HG02884 (cell line): ENCODE measurements at regions not wholly inside any gene's neighbourhood (a gene's known extent, or its start where the extent isn't known, plus 50 kb on each side); places are given as distances from the start of the nearest gene placed in this dataset.
"Not testable (repeated sequence)": the region's sequence is repeated elsewhere in the genome, so short reads cannot be mapped to it uniquely, and the experiment has no call there.

Experiments
- ATAC-seq: cut with Tn5 transposase; IDR thresholded peaks from one replicate; pipeline ENCODE4 v1.9.1; 2021; ENCODE audit warnings: mild to moderate bottlenecking, moderate library complexity; ENCODE audit not compliant: unreplicated experiment

DNA sequence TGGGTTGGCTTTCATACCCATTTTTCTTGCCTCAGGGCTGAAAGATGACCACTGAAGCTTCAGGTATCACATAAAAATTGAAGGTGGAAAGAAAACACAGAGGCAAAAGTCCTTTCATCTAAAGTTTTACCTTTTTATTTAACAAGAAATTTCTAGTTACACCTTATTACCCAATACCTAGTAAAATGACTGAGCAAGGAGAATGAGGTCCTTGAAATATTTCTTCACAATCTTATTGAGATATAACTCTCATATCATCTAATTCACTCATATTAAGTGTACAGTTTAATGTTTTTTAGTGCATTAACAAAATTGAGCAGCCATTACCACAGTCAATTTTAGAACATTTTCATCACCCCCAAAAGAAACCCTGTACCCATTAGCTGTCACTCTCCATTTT, 112.9 kb upstream of the ADTRP start:
- ATAC-seq = no peak

DNA sequence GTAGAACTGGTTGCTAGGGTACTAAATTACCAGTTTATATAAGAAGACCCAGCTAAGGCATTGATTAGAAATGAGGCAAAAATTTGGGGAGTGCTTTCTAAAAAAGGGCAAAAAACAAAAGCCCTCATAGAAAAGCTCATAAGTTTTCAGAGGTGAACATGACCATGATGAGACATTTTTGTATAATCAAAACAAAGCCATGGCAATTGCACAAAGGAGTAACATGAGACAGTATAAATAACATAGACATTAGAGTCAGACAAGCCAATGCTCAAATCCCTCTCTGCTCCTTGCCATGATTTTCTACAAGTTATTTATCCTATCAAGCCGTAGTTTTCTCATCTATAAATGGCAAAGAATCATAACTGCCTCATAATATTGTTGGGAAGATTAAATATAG, 112.2 kb upstream of the ADTRP start:
- ATAC-seq = no peak

- ATAC-seq = no peak
Observed at GRCh38 chr6:11890209-11890608, 111.6 kb upstream of the ADTRP start.

GRCh38 chr6:11889572-11889971, 111.0 kb upstream of the ADTRP start:
- ATAC-seq = no peak

GRCh38 chr6:11888727-11889126, 110.1 kb upstream of the ADTRP start:
- ATAC-seq = no peak

- ATAC-seq = no peak
Observed at GRCh38 chr6:11885159-11885558, 106.6 kb upstream of the ADTRP start.

DNA sequence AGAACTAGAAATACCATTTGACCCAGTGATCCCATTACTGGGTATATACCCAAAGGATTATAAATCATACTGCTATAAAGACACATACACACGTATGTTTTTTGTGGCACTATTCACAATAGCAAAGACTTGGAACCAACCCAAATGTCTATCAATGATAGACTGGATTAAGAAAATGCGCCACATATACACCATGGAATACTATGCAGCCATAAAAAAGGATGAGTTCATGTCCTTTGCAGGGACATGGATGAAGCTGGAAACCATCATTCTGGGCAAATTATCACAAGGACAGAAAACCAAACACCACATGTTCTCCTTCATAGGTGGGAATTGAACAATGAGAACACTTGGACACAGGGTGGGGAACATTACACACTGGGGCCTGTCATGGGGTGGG, 104.9 kb upstream of the ADTRP start:
- ATAC-seq = not testable (repeated sequence)

- not testable (repeated sequence) for ATAC-seq
Observed at GRCh38 chr6:11880156-11880555, 101.6 kb upstream of the ADTRP start.

GRCh38 chr6:11878735-11879134, 100.1 kb upstream of the ADTRP start:
- no peak for ATAC-seq

DNA sequence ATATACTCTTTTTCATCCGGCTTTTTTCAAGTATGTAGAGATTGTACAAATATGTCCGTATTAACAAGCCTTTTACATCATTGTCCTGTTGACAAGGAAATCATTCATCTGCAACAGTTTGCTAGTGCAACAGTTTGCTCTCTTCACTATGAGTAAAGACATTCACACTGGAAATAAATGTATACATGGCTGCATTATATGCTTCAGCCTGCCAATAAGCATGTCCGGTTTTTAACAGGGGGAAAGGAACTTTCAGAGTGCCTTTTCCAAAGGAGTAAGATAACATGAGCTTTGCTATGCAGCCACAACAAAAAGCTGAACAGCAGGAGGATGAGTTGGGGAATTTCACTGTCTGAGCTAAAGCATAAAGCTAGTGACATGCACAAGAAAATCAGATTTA, 99.4 kb upstream of the ADTRP start:
- ATAC-seq = no peak

DNA sequence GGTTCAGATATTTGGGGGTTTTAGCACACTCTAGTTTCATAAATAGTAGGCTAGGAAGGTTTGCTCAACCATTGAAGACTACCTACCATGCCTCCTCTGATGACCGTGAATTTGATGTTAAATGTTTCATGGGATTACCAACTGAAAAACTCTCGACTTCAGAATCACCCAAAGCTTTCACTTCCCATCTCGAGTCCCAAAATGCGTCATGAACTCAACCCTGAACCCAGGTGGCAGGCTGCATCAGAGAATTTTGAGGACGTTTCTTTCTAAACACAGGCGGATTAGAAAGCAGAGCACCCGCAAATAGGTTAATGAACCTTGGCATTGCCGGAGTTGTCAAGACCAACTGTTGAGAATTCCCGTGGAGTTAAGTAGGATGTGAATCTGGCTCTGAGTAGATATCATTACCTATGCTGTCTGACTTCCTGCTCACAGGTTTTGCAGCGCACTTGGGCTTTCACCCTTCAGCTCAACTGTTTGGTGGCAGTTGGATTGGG, 98.4 kb upstream of the ADTRP start:
- peak; percentile 77 for ATAC-seq

DNA sequence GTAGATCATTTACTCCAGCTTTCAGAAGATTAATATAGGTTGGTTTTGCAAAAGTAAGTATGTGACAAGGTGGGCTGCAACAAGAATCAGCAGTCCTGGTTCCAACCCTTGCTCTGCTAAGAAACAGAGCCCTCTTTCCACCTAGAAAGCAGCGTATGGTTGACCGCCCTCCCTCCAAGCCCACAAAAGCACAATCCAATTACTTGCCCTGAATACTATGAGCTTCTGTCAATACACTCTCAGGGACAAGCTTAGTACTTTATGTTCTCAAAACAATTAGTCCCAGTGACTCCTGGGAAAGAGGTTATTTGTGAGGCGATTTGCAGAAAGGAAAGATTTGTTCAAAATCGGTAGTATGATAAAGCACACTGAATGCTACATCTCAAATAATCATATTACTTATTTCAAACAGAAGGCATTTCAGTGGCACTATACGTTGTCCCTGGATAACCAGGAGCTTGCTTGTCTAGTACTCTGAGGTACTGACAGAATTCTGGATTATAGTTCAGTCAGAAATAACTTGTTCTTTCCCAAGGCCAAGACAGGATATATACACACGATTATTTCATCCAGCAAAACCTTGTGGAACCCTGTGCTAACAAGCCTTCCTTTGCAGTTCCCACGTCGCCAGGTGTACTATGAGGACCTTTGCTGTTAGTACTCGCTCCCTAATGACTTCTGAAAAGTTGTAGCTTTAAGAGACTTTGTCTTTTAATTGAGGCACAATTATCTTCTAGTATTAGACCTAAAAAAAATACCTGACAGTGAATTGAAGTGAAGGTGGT, 96.9 kb upstream of the ADTRP start:
- ATAC-seq = no peak

DNA sequence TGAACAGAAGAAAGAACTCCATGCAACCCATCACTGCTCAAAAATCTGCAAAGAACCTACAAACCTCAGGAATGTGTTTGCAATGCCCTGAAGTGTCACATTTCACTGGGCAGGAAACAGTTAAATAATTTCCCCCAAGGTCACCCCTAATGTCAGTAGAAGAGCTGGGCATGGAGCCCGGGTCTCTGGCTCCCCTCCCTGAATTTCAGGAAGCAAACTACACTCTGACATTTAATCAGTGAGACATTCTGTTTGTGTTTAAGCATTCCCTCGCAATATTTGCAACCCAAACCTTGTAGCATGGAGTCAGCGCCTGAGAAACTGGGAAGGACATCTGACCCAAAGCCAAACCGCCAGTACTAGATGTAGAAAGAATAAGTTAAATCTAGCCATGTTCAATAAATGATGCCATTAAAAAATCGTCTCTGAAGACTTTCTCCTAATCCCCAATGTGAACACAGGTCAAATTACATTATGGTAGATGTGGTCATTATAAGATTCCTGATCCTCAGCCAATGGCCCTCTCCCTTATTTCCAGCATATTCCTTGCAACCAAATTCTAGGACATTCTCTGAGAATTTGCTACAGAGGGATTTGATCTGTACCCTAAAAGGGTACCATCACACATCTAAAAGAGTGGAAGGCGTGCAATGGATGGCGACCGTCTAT, 91.2 kb upstream of the ADTRP start:
- no peak for ATAC-seq

- no peak for ATAC-seq
Observed at GRCh38 chr6:11868392-11868791, 89.8 kb upstream of the ADTRP start.

DNA sequence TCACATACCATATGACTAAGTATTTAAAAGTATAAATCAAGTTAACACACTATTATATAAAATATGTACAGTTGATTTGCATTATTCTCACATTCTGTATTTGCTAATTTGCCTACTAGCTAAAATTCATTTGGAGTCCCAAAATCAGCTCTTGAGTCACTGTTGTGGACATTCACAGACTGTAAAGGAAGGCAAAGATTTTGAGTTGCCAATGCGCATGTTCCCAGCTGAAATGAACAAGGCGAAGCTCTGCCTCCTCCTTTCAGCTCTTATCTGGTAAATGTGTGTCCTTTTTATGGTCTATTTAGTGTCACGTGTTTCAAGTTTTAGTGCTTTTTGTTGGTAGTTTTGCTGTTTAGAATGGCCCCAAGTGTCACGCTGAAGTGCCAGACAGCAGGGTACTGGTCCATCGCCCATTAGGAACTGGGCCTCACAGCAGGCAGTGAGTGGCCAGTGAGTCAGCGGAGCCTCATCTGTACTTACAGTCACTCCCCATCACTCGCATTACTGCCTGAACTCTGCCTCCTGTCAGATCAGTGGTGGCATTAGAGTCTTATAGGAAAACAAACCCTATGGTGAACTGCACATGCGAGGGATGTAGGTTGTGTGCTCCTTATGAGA, 87.2 kb upstream of the ADTRP start:
- ATAC-seq = no peak

- ATAC-seq = no peak
Observed at GRCh38 chr6:11858439-11858838, 79.8 kb upstream of the ADTRP start.

DNA sequence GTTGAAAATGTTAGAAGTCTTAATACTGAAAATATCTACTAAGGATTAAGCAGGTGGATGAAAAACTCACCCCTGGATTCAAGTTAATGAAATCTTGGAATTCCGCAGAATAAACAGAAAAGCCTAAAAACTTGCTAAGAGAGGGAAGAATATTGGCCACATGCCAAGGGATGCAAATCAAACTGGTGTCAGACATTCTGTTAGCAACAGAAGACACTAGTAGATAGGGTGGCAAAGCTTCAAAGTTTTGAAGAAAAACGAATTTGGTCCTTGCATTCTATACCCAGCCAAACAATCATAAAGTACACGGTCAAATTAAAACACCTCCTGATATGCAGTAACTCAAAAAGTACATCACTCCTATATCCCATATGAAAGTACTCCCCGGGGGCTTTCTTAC, 77.1 kb upstream of the ADTRP start:
- ATAC-seq = no peak

- no peak for ATAC-seq
Observed at GRCh38 chr6:11854408-11855165, 76.0 kb upstream of the ADTRP start.

- ATAC-seq = no peak
Observed at GRCh38 chr6:11853678-11854407, 75.2 kb upstream of the ADTRP start.

GRCh38 chr6:11852061-11852651, 73.6 kb upstream of the ADTRP start:
- no peak for ATAC-seq
